SK-N-SH (cell line): ENCODE measurements at regions not wholly inside any gene's neighbourhood (a gene's known extent, or its start where the extent isn't known, plus 50 kb on each side); places are given as distances from the start of the nearest gene placed in this dataset.

ENCODE experiments used
- CTCF ChIA-PET: fragments of 300-600, 350-600 bp; formaldehyde crosslinking; extraction: SDS; loops from one replicate; lab custom pipeline; 2021; lab: Yijun Ruan, JAX
- POLR2A ChIA-PET: fragments of 350-600 bp; sonication (Branson Sonifier 250); formaldehyde crosslinking; extraction: SDS; loops from one replicate; lab custom pipeline; 2020; ENCODE audit warnings: antibody characterized with exemption, inconsistent platforms; lab: Yijun Ruan, JAX
- DNase-seq: peaks from one replicate; pipeline ENCODE4 v3.0.0; 2012
- H2AFZ ChIP-seq: fragments of 200-600 bp; sonication (generic); 2 replicates; pipeline ENCODE4 v1.8.1; 2016; ENCODE audit warnings: antibody characterized with exemption, mild to moderate bottlenecking, low read depth
- H3F3A ChIP-seq: fragments of 200-600 bp; sonication (generic); replicated peaks from 2 replicates; pipeline ENCODE3; 2016; ENCODE audit warnings: antibody characterized with exemption, mild to moderate bottlenecking; ENCODE audit not compliant: insufficient read depth
- H3K27ac ChIP-seq, 2 experiments: fragments of 200-500 bp in 1 of 2; fragments of 200-600 bp in 1 of 2; sonication (Bioruptor generic) in 1 of 2; sonication (generic), shearing (Covaris generic) in 1 of 2; 2 replicates each; pipeline versions ENCODE4 v1.5.1 to v1.6.1; 2014 to 2016; ENCODE audit warnings: low read depth in 2 of 2, inconsistent platforms in 1 of 2, low read length in 1 of 2, mild to moderate bottlenecking in 1 of 2, mixed read lengths in 1 of 2
- H3K27me3 ChIP-seq: fragments of 200-600 bp; sonication (generic), shearing (Covaris generic); 2 replicates; pipeline ENCODE4 v1.6.1; 2016; ENCODE audit warnings: mixed run types; ENCODE audit not compliant: insufficient read depth
- H3K36me3 ChIP-seq, 2 experiments: fragments of 200-500 bp in 1 of 2; fragments of 200-600 bp in 1 of 2; sonication (Bioruptor generic) in 1 of 2; sonication (generic) in 1 of 2; replicated peaks in 1 of 2; 2 replicates each; pipeline versions ENCODE3 to v1.5.1; 2014 to 2016; ENCODE audit warnings: low read length in 1 of 2, mild to moderate bottlenecking in 1 of 2; ENCODE audit not compliant: insufficient read depth in 2 of 2, control insufficient read depth in 1 of 2
- H3K4me1 ChIP-seq, 2 experiments: fragments of 200-500 bp in 1 of 2; fragments of 200-600 bp in 1 of 2; sonication (Bioruptor generic) in 1 of 2; sonication (generic), shearing (Covaris generic) in 1 of 2; 2 replicates each; pipeline versions ENCODE4 v1.5.1 to v1.6.1; 2014 to 2016; ENCODE audit warnings: low read depth in 1 of 2, low read length in 1 of 2, mixed run types in 1 of 2; ENCODE audit not compliant: insufficient read depth in 2 of 2, control insufficient read depth in 1 of 2
- H3K4me2 ChIP-seq: fragments of 200-600 bp; sonication (generic), shearing (Covaris generic); 2 replicates; pipeline ENCODE4 v1.6.1; 2017; ENCODE audit warnings: mixed run types
- H3K4me3 ChIP-seq, 2 experiments: fragments of 200-500 bp in 1 of 2; fragments of 200-600 bp in 1 of 2; sonication (Bioruptor generic) in 1 of 2; sonication (generic), shearing (Covaris generic) in 1 of 2; 2 replicates each; pipeline versions ENCODE4 v1.5.1 to v1.8.1; 2014 to 2016; ENCODE audit warnings: low read depth in 2 of 2, inconsistent platforms in 1 of 2, low read length in 1 of 2, mild to moderate bottlenecking in 1 of 2, mixed read lengths in 1 of 2, moderate library complexity in 1 of 2
- H3K79me2 ChIP-seq: fragments of 200-600 bp; sonication (generic); 2 replicates; pipeline ENCODE4 v1.8.1; 2017; ENCODE audit warnings: mild to moderate bottlenecking; ENCODE audit not compliant: insufficient read depth
- H3K9ac ChIP-seq: fragments of 200-600 bp; sonication (generic); 2 replicates; pipeline ENCODE4 v1.6.1; 2017; ENCODE audit warnings: mixed run types
- H3K9me2 ChIP-seq: fragments of 200-600 bp; sonication (generic); 2 replicates; pipeline ENCODE4 v1.6.1; 2017; ENCODE audit warnings: mixed run types
- H3K9me3 ChIP-seq: fragments of 200-600 bp; sonication (generic); 2 replicates; pipeline ENCODE4 v1.6.1; 2017; ENCODE audit warnings: mixed run types, mild to moderate bottlenecking, moderate library complexity
- H4K20me1 ChIP-seq: fragments of 200-600 bp; sonication (generic); 2 replicates; pipeline ENCODE4 v1.6.1; 2017; ENCODE audit warnings: mild to moderate bottlenecking, mixed run types; ENCODE audit not compliant: insufficient read depth
- CHD2 ChIP-seq: fragments of 150-350 bp; IDR thresholded peaks from 2 replicates; pipeline ENCODE4 v1.6.1; 2018; ENCODE audit warnings: low read length; ENCODE audit not compliant: partially characterized antibody
- ELF1 ChIP-seq: IDR thresholded peaks from 2 replicates; pipeline ENCODE4 v1.4.0; 2012
- FOSL2 ChIP-seq: IDR thresholded peaks from 2 replicates; pipeline ENCODE4 v1.4.0; 2012; ENCODE audit warnings: low read depth, mild to moderate bottlenecking, moderate library complexity, borderline replicate concordance
- GATA2 ChIP-seq: sonication (generic); formaldehyde crosslinking; IDR thresholded peaks from 2 replicates; pipeline ENCODE4 v1.5.0; 2020; ENCODE audit warnings: mild to moderate bottlenecking, missing genetic modification reagents
- IRF3 ChIP-seq: fragments of 150-350 bp; IDR thresholded peaks from 2 replicates; pipeline ENCODE4 v1.6.1; 2016; ENCODE audit warnings: mild to moderate bottlenecking, low read depth, low read length
- MXI1 ChIP-seq: IDR thresholded peaks from 2 replicates; pipeline ENCODE4 v1.6.1; 2012; ENCODE audit warnings: mild to moderate bottlenecking, low read depth, low read length, improper control_type of control experiment
- NFIC ChIP-seq: IDR thresholded peaks from 2 replicates; pipeline ENCODE4 v1.4.0; 2012; ENCODE audit warnings: borderline replicate concordance
- NRF1 ChIP-seq: IDR thresholded peaks from 2 replicates; pipeline ENCODE4 v1.6.1; 2012; ENCODE audit warnings: low read depth, mild to moderate bottlenecking, low read length
- PBX3 ChIP-seq: IDR thresholded peaks from 2 replicates; pipeline ENCODE4; 2012
- POLR2AphosphoS5 ChIP-seq: IDR thresholded peaks from 2 replicates; pipeline ENCODE4 v1.6.1; 2012; ENCODE audit warnings: low read depth, low read length
- RFX5 ChIP-seq: IDR thresholded peaks from 2 replicates; pipeline ENCODE4 v1.6.1; 2012; ENCODE audit warnings: mild to moderate bottlenecking, improper control_type of control experiment, low read length
- RXRA ChIP-seq: IDR thresholded peaks from 2 replicates; pipeline ENCODE4 v1.4.0; 2012; ENCODE audit warnings: low read depth, mild to moderate bottlenecking, borderline replicate concordance
- TAF1 ChIP-seq: IDR thresholded peaks from 2 replicates; pipeline ENCODE4 v1.6.1; 2012; ENCODE audit warnings: low read depth, mild to moderate bottlenecking, low read length, moderate library complexity, borderline replicate concordance
- TCF12 ChIP-seq: IDR thresholded peaks from 2 replicates; pipeline ENCODE4 v1.4.0; 2012
- USF1 ChIP-seq: IDR thresholded peaks from 2 replicates; pipeline ENCODE4 v1.4.0; 2012; ENCODE audit warnings: low read depth, borderline replicate concordance
- USF2 ChIP-seq: fragments of 150-350 bp; IDR thresholded peaks from 2 replicates; pipeline ENCODE4 v1.6.1; 2017; ENCODE audit warnings: antibody characterized with exemption, low read length, low read depth, borderline replicate concordance
- WGBS: methylation state at CpG from one replicate; pipeline ENCODE4 v1.1.6; 2017; ENCODE audit warnings: low lambda C conversion rate; 5-methylcytosine and 5-hydroxymethylcytosine counted together
- TF ChIP-seq, protein P1 (sequence below): IDR thresholded peaks from 2 replicates; pipeline ENCODE4 v1.6.1; 2012; ENCODE audit warnings: mild to moderate bottlenecking, low read depth, low read length, moderate library complexity
- TF ChIP-seq, protein P2 (sequence below): IDR thresholded peaks from 2 replicates; pipeline ENCODE4 v1.4.0; 2012; ENCODE audit warnings: low read depth

- TF ChIP-seq MXI1 (no peak), TCF12 (no peak), IRF3 (no peak), NFIC (no peak)
These were observed 594.4 kb downstream of the UQCRFS1 start (continued) for GRCh38 chr19:28618504-28618903.

DNA sequence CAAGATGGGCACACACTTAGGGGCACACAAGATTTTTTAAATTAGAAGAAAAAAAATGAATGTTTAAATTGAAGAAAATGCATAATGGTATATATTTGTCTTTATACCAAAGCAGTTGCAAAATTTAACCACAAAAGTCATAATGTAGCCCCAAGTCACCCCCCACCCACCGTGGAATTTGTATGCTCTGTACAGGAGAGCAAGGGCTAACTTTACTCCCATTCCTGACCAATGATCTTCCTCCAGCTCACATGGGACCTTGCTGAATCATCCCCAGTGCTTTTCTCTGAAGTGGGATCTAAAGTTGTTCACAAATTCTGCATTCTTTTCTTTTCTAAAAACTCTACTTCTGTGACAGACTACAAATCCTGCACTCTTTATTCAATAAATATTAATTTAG is 597.0 kb downstream of the UQCRFS1 start:
- no peaks in the 10 kb centered on the region for H3K4me1 ChIP-seq
- H3K9me2 ChIP-seq, result no peaks in the 10 kb centered on the region
- TF ChIP-seq USF2, result no peak
- no peak for TF ChIP-seq CHD2
- no peak for TF ChIP-seq NRF1
- TF ChIP-seq TCF12, result no peak
- TF ChIP-seq, protein P1, sequence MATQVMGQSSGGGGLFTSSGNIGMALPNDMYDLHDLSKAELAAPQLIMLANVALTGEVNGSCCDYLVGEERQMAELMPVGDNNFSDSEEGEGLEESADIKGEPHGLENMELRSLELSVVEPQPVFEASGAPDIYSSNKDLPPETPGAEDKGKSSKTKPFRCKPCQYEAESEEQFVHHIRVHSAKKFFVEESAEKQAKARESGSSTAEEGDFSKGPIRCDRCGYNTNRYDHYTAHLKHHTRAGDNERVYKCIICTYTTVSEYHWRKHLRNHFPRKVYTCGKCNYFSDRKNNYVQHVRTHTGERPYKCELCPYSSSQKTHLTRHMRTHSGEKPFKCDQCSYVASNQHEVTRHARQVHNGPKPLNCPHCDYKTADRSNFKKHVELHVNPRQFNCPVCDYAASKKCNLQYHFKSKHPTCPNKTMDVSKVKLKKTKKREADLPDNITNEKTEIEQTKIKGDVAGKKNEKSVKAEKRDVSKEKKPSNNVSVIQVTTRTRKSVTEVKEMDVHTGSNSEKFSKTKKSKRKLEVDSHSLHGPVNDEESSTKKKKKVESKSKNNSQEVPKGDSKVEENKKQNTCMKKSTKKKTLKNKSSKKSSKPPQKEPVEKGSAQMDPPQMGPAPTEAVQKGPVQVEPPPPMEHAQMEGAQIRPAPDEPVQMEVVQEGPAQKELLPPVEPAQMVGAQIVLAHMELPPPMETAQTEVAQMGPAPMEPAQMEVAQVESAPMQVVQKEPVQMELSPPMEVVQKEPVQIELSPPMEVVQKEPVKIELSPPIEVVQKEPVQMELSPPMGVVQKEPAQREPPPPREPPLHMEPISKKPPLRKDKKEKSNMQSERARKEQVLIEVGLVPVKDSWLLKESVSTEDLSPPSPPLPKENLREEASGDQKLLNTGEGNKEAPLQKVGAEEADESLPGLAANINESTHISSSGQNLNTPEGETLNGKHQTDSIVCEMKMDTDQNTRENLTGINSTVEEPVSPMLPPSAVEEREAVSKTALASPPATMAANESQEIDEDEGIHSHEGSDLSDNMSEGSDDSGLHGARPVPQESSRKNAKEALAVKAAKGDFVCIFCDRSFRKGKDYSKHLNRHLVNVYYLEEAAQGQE, result no peak
- ChIA-PET CTCF (no interaction called here), POLR2A (no interaction called here)
- no peak overlapping the region for H3K27ac ChIP-seq
- DNase-seq, result no peak
- H3K4me3 ChIP-seq, result no peak overlapping the region
- H3K27me3 ChIP-seq, result no peaks in the 10 kb centered on the region
- H4K20me1 ChIP-seq, result no peaks in the 10 kb centered on the region
- WGBS, result 0% methylated on average over 1 of the region's 1 CpG
- no peaks in the 10 kb centered on the region for H3K79me2 ChIP-seq
- H2AFZ ChIP-seq, result no peak overlapping the region
- no peak overlapping the region for H3K9ac ChIP-seq
- no peak overlapping the region for H3K4me2 ChIP-seq
- H3K36me3 ChIP-seq, result no peaks in the 10 kb centered on the region
- no peaks in the 10 kb centered on the region for H3K9me3 ChIP-seq
- no peaks in the 10 kb centered on the region for H3F3A ChIP-seq

DNA sequence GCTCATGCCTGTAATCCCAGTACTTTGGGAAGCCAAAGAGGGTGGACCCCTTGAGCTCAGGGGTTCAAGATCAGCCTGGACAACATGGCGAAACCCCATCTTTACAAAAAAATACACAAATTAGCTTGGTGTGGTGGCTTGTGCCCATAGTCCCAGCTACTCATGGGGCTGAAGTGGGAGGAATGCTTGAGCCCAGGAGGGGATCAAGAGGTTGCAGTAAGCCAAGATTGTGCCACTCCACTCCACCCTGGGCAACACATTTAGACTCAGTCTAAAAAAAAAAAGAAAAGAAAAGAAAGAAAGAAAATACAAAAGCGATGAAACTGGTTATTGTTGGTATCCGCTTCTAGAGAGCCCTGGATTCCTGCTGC is 597.4 kb downstream of the UQCRFS1 start:
- 26% methylated on average over 3 of the region's 3 CpGs for WGBS
- no peaks in the 10 kb centered on the region for H3K9me2 ChIP-seq
- no peaks in the 10 kb centered on the region for H4K20me1 ChIP-seq
- no peak for TF ChIP-seq ELF1
- TF ChIP-seq MXI1, result no peak
- TF ChIP-seq, protein P2, sequence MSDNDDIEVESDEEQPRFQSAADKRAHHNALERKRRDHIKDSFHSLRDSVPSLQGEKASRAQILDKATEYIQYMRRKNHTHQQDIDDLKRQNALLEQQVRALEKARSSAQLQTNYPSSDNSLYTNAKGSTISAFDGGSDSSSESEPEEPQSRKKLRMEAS, result no peak
- no peak for TF ChIP-seq GATA2 (CRISPR knock-in tag)
- TF ChIP-seq FOSL2, result no peak
- no peak for TF ChIP-seq TAF1
- TF ChIP-seq USF2, result no peak
- no peak for TF ChIP-seq NRF1
- no peak for TF ChIP-seq RFX5
- TF ChIP-seq POLR2AphosphoS5, result no peak
- TF ChIP-seq PBX3, result no peak
- no peak for TF ChIP-seq NFIC
- no peak for TF ChIP-seq USF1
- TF ChIP-seq RXRA, result no peak

More for the DNA sequence above, 597.4 kb downstream of the UQCRFS1 start:
- no peaks in the 10 kb centered on the region for H3K9me3 ChIP-seq
- no peak overlapping the region for H3K4me2 ChIP-seq
- H2AFZ ChIP-seq, result no peak overlapping the region
- no peaks in the 10 kb centered on the region for H3K27me3 ChIP-seq
- no peak for DNase-seq
- no peak overlapping the region for H3K4me3 ChIP-seq
- ChIA-PET CTCF (no interaction called here), POLR2A (no interaction called here)
- H3K27ac ChIP-seq, result no peak overlapping the region
- no peaks in the 10 kb centered on the region for H3F3A ChIP-seq
- no peaks in the 10 kb centered on the region for H3K4me1 ChIP-seq
- no peak overlapping the region for H3K9ac ChIP-seq
- no peaks in the 10 kb centered on the region for H3K36me3 ChIP-seq
- no peaks in the 10 kb centered on the region for H3K79me2 ChIP-seq
